ENCODE measurements at regions not wholly inside any gene's neighbourhood (a gene's known extent, or its start where the extent isn't known, plus 50 kb on each side); places are given as distances from the start of the nearest gene placed in this dataset.

GRCh38 chr18:57270156-57270555 lies 82.2 kb upstream of the ST8SIA3 start:
- Histone ChIP-seq H3K9ac (no peak overlapping the region), H2AFZ (no peak overlapping the region), H3K4me3 (ENCODE audit: low read depth, low read length) (no peak overlapping the region), H3K36me3 (ENCODE audit: control insufficient read depth, insufficient read depth, low read length) (no peaks in the 10 kb centered on the region), H3K9me3 (ENCODE audit: control insufficient read depth, low read length) (no peaks in the 10 kb centered on the region), H3K4me2 (ENCODE audit: low read length) (no peak overlapping the region), H3K27me3 (ENCODE audit: control insufficient read depth, insufficient read depth, low read length) (no peaks in the 10 kb centered on the region), H3K27ac (no peak overlapping the region), H3K79me2 (no peaks in the 10 kb centered on the region), H3K4me1 (no peaks in the 10 kb centered on the region)
- no peak for TF ChIP-seq CTCF (IDR thresholded peaks at IDR 0.05)

GRCh38 chr18:57273194-57273593 lies 79.2 kb upstream of the ST8SIA3 start:
- Histone ChIP-seq H3K4me3 (ENCODE audit: low read depth, low read length) (no peak overlapping the region), H3K79me2 (no peaks in the 10 kb centered on the region), H3K9me3 (ENCODE audit: control insufficient read depth, low read length) (no peaks in the 10 kb centered on the region), H3K4me1 (no peaks in the 10 kb centered on the region), H3K4me2 (ENCODE audit: low read length) (no peak overlapping the region), H3K27me3 (ENCODE audit: control insufficient read depth, insufficient read depth, low read length) (no peaks in the 10 kb centered on the region), H3K27ac (no peak overlapping the region), H2AFZ (no peak overlapping the region), H3K9ac (no peak overlapping the region), H3K36me3 (ENCODE audit: control insufficient read depth, insufficient read depth, low read length) (no peaks in the 10 kb centered on the region)
- TF ChIP-seq CTCF (IDR thresholded peaks at IDR 0.05) = no peak

GRCh38 chr18:57275111-57275510 lies 77.2 kb upstream of the ST8SIA3 start:
- no peaks in the 10 kb centered on the region for H3K9me3 ChIP-seq (ENCODE audit: control insufficient read depth, low read length)
- no peak overlapping the region for H3K4me3 ChIP-seq (ENCODE audit: low read depth, low read length)
- no peaks in the 10 kb centered on the region for H3K27me3 ChIP-seq (ENCODE audit: control insufficient read depth, insufficient read depth, low read length)
- H3K4me2 ChIP-seq (ENCODE audit: low read length) = no peak overlapping the region
- H3K27ac ChIP-seq = no peak overlapping the region
- TF ChIP-seq CTCF (IDR thresholded peaks at IDR 0.05) = no peak
- H3K36me3 ChIP-seq (ENCODE audit: control insufficient read depth, insufficient read depth, low read length) = no peaks in the 10 kb centered on the region
- no peak overlapping the region for H2AFZ ChIP-seq
- no peaks in the 10 kb centered on the region for H3K79me2 ChIP-seq
- H3K9ac ChIP-seq = no peak overlapping the region
- no peaks in the 10 kb centered on the region for H3K4me1 ChIP-seq

- Histone ChIP-seq H3K79me2 (no peaks in the 10 kb centered on the region), H3K9ac (no peak overlapping the region)
Observed at GRCh38 chr18:57276829-57277228, 75.5 kb upstream of the ST8SIA3 start.

More at GRCh38 chr18:57276829-57277228, 75.5 kb upstream of the ST8SIA3 start:
- H2AFZ ChIP-seq = no peak overlapping the region
- no peak overlapping the region for H3K4me2 ChIP-seq (ENCODE audit: low read length)
- no peaks in the 10 kb centered on the region for H3K4me1 ChIP-seq
- H3K4me3 ChIP-seq (ENCODE audit: low read depth, low read length) = no peak overlapping the region
- TF ChIP-seq CTCF (IDR thresholded peaks at IDR 0.05) = no peak
- no peaks in the 10 kb centered on the region for H3K9me3 ChIP-seq (ENCODE audit: control insufficient read depth, low read length)
- H3K36me3 ChIP-seq (ENCODE audit: control insufficient read depth, insufficient read depth, low read length) = no peaks in the 10 kb centered on the region
- no peak overlapping the region for H3K27ac ChIP-seq
- no peaks in the 10 kb centered on the region for H3K27me3 ChIP-seq (ENCODE audit: control insufficient read depth, insufficient read depth, low read length)

Data from parathyroid adenoma (tissue), 2 donors.